GM18526 (cell line): ENCODE measurements at regions not wholly inside any gene's neighbourhood (a gene's known extent, or its start where the extent isn't known, plus 50 kb on each side); places are given as distances from the start of the nearest gene placed in this dataset.

Experiments
- POLR2A ChIP-seq: IDR thresholded peaks from 3 replicates; pipeline ENCODE4 v1.6.1; 2011; ENCODE audit not compliant: insufficient read length; ENCODE audit errors: extremely low read depth

DNA sequence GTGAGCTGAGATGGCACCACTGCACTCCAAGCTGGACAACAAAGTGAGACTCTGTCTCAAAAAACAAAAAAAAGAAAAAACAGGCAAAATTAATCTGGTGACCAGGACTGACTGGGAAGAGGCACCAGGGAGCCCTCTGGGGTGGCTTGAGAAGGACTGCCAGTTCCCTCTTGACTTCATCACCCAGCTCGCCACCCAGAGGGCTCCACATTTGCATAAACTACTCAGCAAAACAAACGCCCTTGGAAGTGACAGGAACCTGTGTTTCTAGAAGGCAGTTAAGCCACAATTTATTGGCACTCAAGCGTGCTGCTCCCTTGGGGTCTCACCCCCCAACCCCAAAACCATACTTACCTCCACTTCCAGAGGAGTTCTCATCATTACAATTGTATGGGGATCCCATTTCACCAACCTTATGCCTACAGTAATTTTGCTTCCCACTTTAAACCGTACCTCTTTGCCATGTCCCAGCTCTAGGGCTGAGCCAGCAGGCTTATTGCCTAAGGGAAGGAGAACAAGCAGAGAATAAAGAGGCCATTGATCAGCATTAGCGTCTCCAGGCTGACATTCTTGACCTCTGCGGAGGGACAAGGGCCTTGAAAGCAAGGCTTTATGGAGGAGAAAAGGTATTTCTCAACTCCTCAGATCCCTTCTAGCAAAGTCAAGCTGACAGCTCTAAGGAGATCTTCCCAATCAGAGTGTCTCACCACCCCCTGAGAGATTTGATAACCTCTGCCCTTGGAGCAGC lies 357.4 kb downstream of the SHQ1 start:
- no peak for TF ChIP-seq POLR2A

DNA sequence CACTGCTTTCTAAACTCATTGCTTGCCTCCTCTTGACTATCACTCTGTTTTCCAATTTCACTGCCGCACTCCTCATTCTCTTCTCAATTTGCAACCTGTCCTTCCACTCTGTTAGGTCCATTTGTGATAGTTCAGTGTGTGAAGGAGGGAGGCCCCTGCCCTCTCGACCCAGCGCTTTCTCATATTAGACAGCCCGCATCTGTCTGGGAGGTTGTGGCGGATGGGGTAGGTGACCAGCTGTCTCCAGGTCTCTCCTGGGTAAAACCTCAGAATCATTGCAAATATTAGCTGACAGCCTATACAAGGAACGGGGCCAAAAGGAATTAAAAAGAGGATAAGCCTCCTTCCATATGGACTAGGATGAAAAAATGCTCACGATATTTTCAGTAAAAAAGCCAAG lies 358.3 kb downstream of the SHQ1 start:
- TF ChIP-seq POLR2A: no peak

DNA sequence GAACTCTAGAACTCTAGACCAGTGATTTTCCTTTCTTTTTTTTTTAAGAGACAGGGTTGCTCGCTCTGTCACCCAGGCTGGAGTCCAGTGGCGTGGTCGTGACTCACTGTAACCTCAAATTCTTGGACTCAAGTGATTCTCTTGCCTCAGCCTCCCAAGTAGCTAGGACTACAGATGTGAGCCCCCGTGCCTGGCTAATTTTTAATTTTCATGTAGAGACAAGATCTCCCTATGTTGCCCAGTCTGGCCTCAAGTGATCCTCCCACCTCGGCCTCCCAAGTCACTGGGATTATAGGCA lies 359.6 kb downstream of the SHQ1 start:
- TF ChIP-seq POLR2A: no peak

DNA sequence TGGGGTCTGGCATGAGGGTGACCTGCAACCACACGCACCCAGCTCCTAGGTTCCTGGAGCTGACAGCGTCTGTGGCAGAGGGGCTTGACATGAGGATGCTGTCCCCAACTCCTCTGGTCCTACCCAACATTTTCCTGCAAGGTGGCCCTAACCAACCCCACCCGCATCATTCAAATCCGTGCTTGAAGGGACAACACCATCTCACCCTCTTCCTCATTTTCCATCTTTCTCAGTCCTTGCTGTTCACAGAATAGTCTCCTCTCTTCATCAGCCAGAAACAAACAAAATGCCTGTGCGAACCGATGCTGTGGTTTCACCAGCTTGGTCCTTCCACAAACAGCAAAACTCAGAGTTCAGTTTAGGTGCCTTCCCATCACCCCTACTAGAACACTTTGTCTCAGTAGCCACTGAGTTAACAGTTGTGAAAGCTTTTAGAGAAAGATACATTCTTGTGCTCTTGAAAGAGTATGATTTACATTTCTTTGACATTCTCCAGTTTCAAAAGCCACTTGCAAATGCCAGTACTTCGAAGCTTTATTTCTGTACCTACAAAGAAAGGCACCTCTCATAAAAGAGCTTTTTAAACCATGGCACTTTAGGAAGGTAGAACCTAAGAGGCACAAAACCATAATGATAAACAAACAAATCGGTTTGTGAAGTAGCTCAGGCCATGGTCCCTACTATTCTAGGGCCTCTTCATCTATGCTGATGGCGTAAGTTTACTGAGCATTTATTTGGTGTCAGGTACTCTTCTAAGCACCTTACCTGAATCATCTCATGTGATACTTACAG lies 360.1 kb downstream of the SHQ1 start:
- no peak for TF ChIP-seq POLR2A

DNA sequence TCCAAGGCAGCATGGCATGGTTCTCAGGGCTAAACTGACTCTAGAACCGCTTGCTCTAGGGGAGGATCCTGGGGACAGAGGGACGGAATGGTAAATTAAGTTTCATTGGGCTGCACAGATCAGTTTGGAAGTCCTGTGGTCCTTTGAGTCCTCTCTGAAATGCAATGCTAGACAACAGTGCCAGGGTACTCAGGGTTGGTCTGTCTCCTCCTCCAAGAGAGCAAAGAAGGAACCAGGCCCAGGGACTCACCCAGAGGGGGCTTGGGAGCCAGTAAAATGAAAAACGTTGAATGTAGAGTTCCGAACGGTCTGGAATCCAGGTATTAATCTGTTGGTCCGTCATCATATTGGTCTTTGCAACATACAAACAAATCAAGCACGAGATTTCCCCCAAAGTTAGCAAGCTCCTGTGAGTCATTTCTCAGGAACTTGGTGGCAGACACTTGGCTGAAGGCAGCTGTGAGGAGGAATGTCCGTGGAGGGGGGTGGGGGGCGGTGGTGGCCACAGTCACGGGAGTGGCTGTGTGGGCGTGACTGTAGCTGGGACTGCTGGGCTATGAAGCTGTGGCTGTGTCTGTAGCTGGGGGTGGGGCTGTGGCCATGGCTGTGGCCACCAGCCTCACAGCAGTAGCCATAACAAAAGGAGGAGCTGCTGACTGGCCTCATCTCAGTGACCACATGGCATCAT lies 361.0 kb downstream of the SHQ1 start:
- no peak for TF ChIP-seq POLR2A

DNA sequence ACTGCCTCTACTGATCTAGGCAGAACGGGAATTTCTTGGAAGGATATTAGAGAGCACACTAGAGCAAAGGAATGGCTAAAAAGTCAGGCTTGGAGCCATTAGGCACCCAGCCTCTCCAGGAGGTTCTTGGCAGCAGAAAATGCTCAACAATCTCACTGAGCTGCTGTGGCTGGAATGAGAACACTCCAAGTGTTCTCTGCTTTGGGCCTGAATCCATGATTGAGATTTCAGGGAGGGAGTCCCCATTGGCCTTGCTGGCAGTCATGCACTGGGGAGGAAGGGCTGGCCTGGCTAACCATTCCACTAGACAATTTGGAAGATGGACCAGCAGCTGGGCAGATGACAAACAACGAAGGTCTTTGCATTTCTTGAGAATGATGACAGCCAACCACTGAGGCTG lies 362.6 kb downstream of the SHQ1 start:
- TF ChIP-seq POLR2A: no peak

DNA sequence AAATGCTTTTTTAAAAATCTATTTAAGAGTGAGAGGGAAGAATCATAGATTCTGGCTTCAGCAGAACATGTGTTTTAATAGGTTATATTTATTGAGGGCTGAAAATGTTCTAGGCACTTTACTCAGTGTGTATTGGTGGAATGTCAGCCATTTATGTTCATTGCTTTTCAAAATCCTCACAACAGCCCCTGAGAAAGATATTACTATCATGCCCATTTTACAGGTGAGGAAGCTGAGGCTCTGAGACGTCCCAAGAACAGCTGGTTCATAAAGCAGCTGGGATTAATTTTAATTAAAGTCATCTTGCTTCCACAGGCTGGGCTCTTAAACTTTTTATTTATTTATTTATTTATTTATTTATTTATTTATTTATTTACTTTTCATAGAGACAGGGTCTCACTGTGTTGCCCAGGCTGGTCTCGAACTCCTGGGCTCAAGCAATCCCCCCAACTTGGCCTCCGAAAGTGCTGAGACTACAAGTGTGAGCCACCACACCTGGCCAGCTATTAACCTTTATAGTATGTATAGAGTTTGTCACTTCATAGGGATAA lies 364.6 kb downstream of the SHQ1 start:
- no peak for TF ChIP-seq POLR2A

DNA sequence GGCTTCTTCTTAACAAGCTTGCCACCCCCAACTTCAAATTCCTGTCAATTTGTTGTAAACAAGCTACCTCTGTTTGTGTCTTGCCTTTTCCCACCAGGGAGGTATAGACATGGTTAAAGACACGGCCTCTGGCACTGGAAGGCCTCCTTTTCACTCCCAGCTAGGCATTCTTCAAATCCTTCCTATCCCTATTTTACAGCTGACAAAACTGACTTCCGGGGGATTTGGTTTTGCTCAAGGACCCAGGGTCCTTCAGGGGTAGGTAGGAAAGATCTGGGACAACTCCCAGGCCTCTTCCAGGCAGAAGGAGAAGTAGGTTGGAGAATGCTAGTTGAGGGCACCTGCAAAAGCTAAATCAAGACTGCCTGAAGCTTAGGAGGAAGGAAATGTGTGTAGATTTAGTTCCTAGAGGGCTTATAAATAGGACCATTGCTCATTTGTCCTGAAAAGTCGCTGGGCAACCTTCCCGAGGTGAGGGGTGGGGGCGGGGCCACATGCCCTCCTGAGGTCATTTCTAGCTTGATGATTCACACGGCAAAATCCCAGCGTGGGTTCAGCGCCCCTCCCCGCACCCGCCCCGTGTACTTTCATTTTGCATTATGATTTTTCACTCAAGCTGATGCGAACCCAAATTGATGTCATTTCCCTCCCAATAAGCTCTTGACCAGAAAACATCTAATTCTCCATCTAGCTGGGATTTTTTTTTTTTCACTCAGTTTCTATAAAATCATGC lies 365.5 kb downstream of the SHQ1 start:
- no peak for TF ChIP-seq POLR2A

DNA sequence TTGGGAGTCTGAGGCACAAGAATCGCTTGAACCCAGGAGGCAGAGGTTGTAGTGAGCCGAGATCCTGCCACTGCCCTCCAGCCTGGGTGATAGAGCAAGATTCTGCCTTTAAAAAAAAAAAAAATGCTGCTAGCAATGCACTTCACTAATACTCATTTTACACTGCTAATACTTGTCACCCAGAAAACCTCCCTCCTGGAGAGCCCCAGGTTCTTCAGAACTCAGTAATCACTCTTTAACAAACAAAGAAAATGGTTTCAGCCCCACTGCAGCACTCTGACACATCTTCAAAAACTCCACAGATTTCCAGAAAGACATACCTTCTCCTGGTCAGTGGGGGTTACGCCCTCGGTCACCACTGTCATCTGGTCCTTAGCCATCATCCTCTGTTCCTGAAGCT lies 366.7 kb downstream of the SHQ1 start:
- no peak for TF ChIP-seq POLR2A

DNA sequence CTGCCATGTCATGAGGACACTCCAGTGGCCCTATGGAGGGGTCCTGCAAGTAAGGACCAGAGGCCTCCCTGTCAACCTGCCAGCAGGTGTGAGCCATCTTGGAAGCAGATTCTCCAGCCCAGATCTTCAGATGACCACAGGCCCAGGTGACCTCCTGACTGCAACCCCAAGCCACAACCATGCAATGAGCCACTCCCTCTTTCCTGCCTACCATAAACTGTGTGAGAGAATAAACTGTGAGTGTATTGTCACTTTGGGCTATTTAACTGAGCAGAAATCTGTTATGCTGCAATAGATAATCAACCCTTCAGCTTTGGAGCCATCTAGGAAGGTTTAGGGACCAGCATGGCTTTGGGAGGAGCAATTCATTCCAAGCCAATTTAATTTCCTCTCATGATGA lies 367.9 kb downstream of the SHQ1 start:
- TF ChIP-seq POLR2A: no peak

DNA sequence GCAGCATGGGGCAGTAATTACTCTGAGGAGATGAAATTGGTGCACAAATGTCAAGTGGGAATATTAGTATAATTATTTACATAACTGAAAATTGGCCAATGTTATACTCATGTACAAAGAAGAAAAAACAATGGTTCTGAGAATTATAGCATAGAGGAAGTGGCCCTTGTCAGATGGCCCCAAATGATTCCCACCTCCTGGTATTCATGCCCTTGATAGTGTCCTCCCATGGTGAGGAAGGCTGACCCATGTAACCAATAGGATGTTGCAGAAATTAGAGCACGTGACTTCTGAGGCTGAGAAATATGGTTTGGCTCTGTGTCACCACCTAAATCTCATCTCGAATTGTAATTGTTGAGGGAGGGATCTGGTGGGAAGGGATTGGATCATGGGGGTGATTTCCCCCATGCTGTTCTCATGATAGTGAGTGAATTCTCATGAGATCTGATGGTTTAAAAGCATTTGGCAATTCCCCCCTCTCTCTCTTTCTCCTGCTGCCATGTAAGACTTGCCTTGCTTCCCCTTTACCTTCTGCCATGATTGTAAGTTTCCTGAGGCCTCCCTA lies 368.5 kb downstream of the SHQ1 start:
- TF ChIP-seq POLR2A: no peak

DNA sequence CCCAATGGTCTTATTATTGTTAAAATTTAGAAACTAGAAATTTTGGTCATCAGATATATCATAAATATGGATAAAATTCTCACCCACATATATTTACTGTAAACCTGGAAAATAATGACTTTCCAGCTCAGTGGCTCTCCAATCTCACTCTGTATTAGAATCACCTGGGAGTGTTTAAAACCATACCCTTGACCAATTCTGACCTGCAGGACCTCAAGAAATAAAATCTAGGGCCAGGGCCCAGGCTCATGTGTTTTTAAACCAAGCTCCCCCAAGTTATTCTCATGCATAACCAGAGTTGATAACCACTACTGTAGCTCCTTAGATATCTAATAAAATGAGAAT lies 372.1 kb downstream of the SHQ1 start:
- TF ChIP-seq POLR2A: no peak

DNA sequence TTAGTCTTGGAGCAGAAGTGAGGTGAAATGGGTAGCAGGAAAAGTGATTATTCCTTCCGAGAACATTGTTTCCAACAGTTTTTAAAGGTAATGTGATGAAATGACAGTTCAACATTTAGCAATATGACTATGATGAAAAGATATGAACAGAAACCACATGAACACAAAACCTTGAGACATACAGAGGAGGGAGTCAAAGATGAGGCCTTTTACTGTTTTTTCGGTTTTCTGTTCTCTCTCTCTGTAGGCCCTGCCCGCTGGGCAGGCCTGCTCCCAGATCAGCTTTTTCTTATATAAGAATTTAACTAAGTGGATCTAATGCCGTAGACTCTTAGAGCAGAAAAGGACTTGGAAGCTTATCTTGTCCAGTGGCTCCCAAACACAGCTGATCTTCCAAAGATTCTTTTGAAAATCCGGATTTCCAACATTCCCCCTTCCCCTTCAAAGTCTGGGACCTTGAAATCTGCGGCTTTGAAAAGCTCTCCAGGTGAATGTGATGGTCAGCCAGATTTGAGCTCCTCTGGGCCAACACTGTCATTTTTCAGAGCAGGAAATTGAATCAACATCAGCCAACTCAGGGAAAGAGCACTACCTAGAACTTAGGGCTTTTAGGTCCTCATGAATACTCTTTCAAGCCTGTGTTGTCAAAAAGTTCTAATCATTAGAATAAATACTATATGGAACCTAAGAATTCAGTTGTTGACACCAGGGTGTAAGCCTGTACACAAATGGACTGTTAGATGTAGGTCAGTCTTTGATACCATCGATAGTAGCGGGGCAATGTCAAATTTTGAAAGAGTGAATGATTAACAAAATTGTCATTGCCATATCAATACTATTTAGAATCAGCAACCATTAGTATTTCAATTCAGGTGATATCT lies 372.7 kb downstream of the SHQ1 start:
- TF ChIP-seq POLR2A: no peak

DNA sequence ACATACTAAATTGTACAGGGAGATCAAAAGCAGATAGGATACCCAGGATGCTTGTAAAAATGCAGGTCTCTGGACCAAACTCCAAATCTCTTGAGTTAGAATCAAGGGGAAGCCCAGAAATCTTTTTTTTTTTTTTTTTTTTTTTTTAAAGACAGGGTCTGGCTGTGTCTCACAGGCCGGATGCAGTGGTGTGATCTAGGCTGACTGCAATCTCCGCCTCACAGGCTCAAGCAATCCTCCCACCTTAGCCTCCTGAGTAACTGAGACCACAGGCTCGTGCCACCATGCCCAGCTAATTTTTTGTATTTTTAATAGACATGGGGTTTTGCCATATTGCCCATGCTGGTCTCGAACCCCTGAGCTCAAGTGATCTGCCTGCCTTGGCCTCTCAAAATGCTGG lies 373.5 kb downstream of the SHQ1 start:
- no peak for TF ChIP-seq POLR2A
